Thoracic aorta (tissue), 2 donors: ENCODE measurements at regions not wholly inside any gene's neighbourhood (a gene's known extent, or its start where the extent isn't known, plus 50 kb on each side); places are given as distances from the start of the nearest gene placed in this dataset.

Experiments used
- ATAC-seq: fragments of 150-250 bp; one replicate; pipeline ENCODE4 v1.8.0; 2017; ENCODE audit warnings: low read depth; ENCODE audit not compliant: insufficient number of reproducible peaks, low FRiP score
- DNase-seq: peaks from one replicate; pipeline ENCODE4 v3.0.0-alpha.2; 2020; ENCODE audit warnings: low spot score
- H3K27ac ChIP-seq, 2 donors: fragments of 200-600 bp; sonication (generic); 1 replicate in 1 of 2; 2 replicates in 1 of 2; pipeline ENCODE4 v1.5.1; 2016; ENCODE audit warnings: mild to moderate bottlenecking in 2 of 2, moderate library complexity in 2 of 2
- H3K27me3 ChIP-seq: fragments of 200-600 bp; sonication (generic); replicated peaks from 2 replicates; pipeline ENCODE4 v1.6.0; 2016; ENCODE audit warnings: mild to moderate bottlenecking; ENCODE audit not compliant: insufficient read depth
- H3K36me3 ChIP-seq: fragments of 200-600 bp; sonication (generic); one replicate; pipeline ENCODE4 v1.5.1; 2016
- H3K4me1 ChIP-seq, 2 donors: fragments of 200-600 bp; sonication (generic); 1 replicate in 1 of 2; 2 replicates in 1 of 2; pipeline versions ENCODE4 v1.5.1 to v1.6.0; 2016; ENCODE audit warnings: low read depth in 2 of 2, mild to moderate bottlenecking in 1 of 2; ENCODE audit not compliant: control insufficient read depth in 1 of 2
- H3K4me3 ChIP-seq: fragments of 200-600 bp; sonication (generic); 2 replicates; pipeline ENCODE4 v1.5.1; 2016; ENCODE audit warnings: mild to moderate bottlenecking
- H3K9me3 ChIP-seq: fragments of 200-600 bp; sonication (generic); 2 replicates; pipeline ENCODE4 v1.5.1; 2016
- TF ChIP-seq, protein P1 (sequence below): fragments of 200-600 bp; sonication (generic); IDR thresholded peaks from one replicate; pipeline ENCODE4 v1.5.1; 2019; ENCODE audit warnings: antibody characterized with exemption

DNA sequence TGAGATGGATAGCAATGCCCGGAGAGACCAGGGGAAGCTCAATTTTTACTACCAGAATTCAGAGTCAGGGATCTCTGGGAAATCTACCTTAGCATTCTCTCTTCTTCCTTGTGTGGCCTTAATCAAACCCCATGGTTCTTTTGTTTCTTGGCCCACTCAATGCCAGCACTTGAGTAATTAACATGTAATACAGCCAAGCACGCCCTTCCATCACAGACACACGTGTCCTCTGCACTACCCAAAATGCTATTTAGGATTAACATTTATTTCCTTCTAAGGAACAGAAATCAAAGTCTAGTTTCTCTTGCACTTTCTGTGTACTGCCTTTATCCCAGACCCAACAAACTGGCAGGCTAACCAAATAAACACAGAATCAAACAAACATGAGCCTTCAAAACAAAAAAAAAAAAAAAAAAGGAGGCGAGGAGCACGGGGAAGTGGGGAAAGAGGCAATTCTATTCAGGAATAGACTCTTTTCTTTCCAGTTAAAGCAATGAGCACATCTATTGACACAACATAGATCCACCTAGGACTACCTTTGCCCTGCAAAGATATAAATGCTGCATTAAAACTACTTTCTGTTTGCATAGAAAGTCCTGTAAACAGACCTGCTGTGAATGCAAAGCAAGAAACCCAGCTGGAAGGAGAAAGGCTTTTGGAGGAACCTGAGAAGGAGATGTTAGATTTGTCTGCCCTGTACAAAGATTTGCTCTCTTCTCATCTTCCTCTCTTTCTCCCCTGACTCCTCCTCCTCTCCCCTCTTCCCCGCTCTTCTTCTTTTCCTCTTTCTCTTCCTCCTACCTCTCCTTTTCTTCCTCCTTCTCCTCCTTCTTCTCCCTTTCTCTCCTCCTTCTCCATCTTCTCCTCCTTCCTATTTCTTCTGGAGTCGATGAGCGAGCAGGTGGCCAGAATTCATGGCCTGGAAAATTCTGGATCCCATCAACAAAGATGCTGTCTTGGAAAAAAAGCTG is 294.4 kb downstream of the NPIPA8 start:
- TF ChIP-seq, protein P1, sequence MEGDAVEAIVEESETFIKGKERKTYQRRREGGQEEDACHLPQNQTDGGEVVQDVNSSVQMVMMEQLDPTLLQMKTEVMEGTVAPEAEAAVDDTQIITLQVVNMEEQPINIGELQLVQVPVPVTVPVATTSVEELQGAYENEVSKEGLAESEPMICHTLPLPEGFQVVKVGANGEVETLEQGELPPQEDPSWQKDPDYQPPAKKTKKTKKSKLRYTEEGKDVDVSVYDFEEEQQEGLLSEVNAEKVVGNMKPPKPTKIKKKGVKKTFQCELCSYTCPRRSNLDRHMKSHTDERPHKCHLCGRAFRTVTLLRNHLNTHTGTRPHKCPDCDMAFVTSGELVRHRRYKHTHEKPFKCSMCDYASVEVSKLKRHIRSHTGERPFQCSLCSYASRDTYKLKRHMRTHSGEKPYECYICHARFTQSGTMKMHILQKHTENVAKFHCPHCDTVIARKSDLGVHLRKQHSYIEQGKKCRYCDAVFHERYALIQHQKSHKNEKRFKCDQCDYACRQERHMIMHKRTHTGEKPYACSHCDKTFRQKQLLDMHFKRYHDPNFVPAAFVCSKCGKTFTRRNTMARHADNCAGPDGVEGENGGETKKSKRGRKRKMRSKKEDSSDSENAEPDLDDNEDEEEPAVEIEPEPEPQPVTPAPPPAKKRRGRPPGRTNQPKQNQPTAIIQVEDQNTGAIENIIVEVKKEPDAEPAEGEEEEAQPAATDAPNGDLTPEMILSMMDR, result no peak
- H3K36me3 ChIP-seq, result no peaks in the 10 kb centered on the region
- no peaks in the 10 kb centered on the region for H3K4me1 ChIP-seq
- DNase-seq, result no peak
- H3K4me3 ChIP-seq, result no peak overlapping the region
- no peak for ATAC-seq
- no peaks in the 10 kb centered on the region for H3K9me3 ChIP-seq
- H3K27ac ChIP-seq, result no peak overlapping the region
- H3K27me3 ChIP-seq, result no peaks in the 10 kb centered on the region

DNA sequence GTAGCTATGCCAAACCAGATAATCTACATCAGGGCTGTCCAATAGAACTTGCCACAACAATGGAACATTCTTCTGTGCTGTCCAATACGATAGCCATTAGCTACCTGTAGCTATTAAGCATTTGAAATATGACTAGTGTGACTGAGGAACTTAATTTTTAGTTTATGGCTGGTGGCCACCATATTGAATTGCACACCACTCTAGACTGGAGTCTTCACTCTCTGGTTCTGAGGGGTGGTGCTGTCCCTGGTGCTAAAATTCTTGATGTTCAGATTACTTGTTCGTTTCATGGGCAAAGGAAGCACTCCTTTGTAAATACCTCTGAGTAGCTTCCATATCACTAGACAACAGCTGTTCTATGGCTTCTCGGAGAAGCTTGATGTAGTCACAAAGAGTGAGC is 296.6 kb downstream of the NPIPA8 start:
- no peak overlapping the region for H3K27ac ChIP-seq
- H3K9me3 ChIP-seq, result no peaks in the 10 kb centered on the region
- no peaks in the 10 kb centered on the region for H3K27me3 ChIP-seq
- no peaks in the 10 kb centered on the region for H3K36me3 ChIP-seq
- H3K4me3 ChIP-seq, result no peak overlapping the region
- no peaks in the 10 kb centered on the region for H3K4me1 ChIP-seq
- DNase-seq, result no peak
- TF ChIP-seq, protein P1, result no peak
- ATAC-seq, result no peak

DNA sequence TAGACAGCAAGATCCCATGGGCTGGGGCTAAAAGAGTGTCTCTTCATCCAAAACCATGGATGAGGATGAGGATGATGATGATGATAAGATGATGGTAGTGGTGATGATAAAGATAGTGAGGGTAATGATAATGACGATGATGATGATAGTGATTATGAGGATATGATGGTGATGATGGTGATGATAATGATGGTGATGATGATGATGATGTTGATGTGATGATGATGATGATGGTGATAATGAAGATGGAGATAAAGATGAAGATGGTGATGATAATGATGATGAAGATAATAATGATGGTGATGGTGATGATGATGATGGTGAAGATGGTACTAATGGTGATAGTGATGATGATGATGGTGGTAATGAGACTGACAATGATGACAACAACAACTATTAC is 299.5 kb downstream of the NPIPA8 start:
- no peak for ATAC-seq
- H3K4me1 ChIP-seq, result no peaks in the 10 kb centered on the region
- H3K4me3 ChIP-seq, result no peak overlapping the region
- no peaks in the 10 kb centered on the region for H3K9me3 ChIP-seq
- no peak overlapping the region for H3K27ac ChIP-seq
- H3K36me3 ChIP-seq, result no peaks in the 10 kb centered on the region
- DNase-seq, result no peak
- no peaks in the 10 kb centered on the region for H3K27me3 ChIP-seq
- TF ChIP-seq, protein P1, result no peak

DNA sequence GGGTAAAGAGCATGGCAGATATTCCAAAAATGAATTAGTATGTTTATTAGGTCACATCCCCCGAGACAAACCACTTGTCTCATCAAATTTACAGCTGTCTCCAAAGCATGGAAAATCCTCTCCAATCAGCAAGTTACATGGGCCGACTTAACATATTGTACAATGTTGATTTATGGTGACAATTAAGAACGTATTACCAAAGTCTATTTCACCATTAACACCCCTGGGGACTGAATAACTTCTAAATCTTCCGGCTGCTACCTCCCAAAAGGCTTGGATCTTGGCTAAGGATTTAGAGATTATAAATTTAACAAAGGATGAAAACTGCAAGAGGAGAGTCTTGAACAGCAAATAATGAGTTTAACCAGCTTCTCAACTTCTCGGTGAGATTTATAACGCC is 311.9 kb downstream of the NPIPA8 start:
- ATAC-seq, result no peak
- Histone ChIP-seq H3K4me1 (no peaks in the 10 kb centered on the region), H3K4me3 (no peak overlapping the region), H3K27ac (no peak overlapping the region), H3K36me3 (no peaks in the 10 kb centered on the region), H3K9me3 (no peaks in the 10 kb centered on the region), H3K27me3 (no peaks in the 10 kb centered on the region)
- no peak for DNase-seq
- TF ChIP-seq, protein P1, result no peak

DNA sequence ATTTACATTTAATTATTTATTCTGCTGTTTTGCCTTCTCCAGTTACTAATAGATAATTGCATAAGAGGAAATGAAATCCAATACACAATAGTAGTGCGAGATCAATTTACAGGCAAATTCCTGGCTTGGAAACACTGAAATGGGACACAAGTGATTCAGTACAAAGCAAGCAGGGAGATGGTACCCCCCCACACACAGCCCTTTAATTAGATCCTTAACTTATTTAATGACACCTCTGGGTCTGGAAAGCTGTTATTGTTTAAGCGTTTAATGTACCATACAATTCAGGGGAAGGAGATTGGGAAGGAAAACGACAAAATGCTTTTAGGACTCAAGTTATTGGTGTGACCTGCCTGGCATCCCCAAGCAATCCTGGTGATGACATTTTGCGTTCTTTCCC is 318.2 kb downstream of the NPIPA8 start:
- Histone ChIP-seq H3K4me1 (no peaks in the 10 kb centered on the region), H3K9me3 (no peaks in the 10 kb centered on the region), H3K27me3 (no peaks in the 10 kb centered on the region), H3K36me3 (no peaks in the 10 kb centered on the region), H3K27ac (no peak overlapping the region), H3K4me3 (no peak overlapping the region)
- TF ChIP-seq, protein P1, result no peak
- DNase-seq (no peak), ATAC-seq (no peak)
